ENCODE measurements at regions not wholly inside any gene's neighbourhood (a gene's known extent, or its start where the extent isn't known, plus 50 kb on each side); places are given as distances from the start of the nearest gene placed in this dataset.
A peak's percentile ranks its signal among the peaks of the same experiment; 100 is the strongest.

- Histone ChIP-seq H3K36me3 (no peaks in the 10 kb centered on the region), H3K9me3 (no peaks in the 10 kb centered on the region), H3K27ac (no peak overlapping the region), H3K4me1 (no peaks in the 10 kb centered on the region), H3K27me3 (no peaks in the 10 kb centered on the region), H3K4me3 (no peak overlapping the region)
- intact Hi-C loops (cut with DNase I; ENCODE audit: low total_unique reads): no loop called here
- no peak for DNase-seq
- ATAC-seq: no peak
- in situ Hi-C loops (cut with MboI; ENCODE audit: low sequenced_read_pairs in 4 of 4): no loop called here
- TF ChIP-seq CTCF (IDR thresholded peaks at IDR 0.05 in 4 of 5, conservative IDR thresholded peaks at IDR 0.05 in 1 of 5): no peak
- TF ChIP-seq POLR2A (IDR thresholded peaks at IDR 0.05): no peak
Measured at GRCh38 chr17:15177343-15177742, 87.8 kb downstream of the PMP22 start.

GRCh38 chr17:15175356-15175755, 89.8 kb downstream of the PMP22 start:
- DNase-seq (no peak), ATAC-seq (no peak)
- H3K9me3 ChIP-seq: no peaks in the 10 kb centered on the region
- no peaks in the 10 kb centered on the region for H3K36me3 ChIP-seq
- H3K27ac ChIP-seq: no peak overlapping the region
- in situ Hi-C loops (cut with MboI; ENCODE audit: low sequenced_read_pairs in 4 of 4) (no loop called here), intact Hi-C loops (cut with DNase I; ENCODE audit: low total_unique reads) (no loop called here)
- no peaks in the 10 kb centered on the region for H3K4me1 ChIP-seq
- no peak overlapping the region for H3K4me3 ChIP-seq
- TF ChIP-seq POLR2A (IDR thresholded peaks at IDR 0.05) (no peak), CTCF (IDR thresholded peaks at IDR 0.05 in 4 of 5, conservative IDR thresholded peaks at IDR 0.05 in 1 of 5) (no peak)
- no peaks in the 10 kb centered on the region for H3K27me3 ChIP-seq

- H3K27me3 ChIP-seq: no peaks in the 10 kb centered on the region
- ATAC-seq (no peak), DNase-seq (peak; percentile 9 to 25)
- intact Hi-C loops (cut with DNase I; ENCODE audit: low total_unique reads) (loop anchor here (1.0 kb wide), 1 partner anchor 23 kb away; no protein-coding TSS in a partner anchor), in situ Hi-C loops (cut with MboI; ENCODE audit: low sequenced_read_pairs in 4 of 4) (no loop called here)
- H3K27ac ChIP-seq: no peak overlapping the region
- TF ChIP-seq POLR2A (IDR thresholded peaks at IDR 0.05) (no peak), CTCF (IDR thresholded peaks at IDR 0.05 in 4 of 5, conservative IDR thresholded peaks at IDR 0.05 in 1 of 5) (peak; percentile 39 to 71 (median 50))
- H3K9me3 ChIP-seq: no peaks in the 10 kb centered on the region
- H3K36me3 ChIP-seq: no peaks in the 10 kb centered on the region
- no peaks in the 10 kb centered on the region for H3K4me1 ChIP-seq
- no peak overlapping the region for H3K4me3 ChIP-seq
Measured at GRCh38 chr17:15171167-15172047, 93.7 kb downstream of the PMP22 start.

- no peak for TF ChIP-seq POLR2A (IDR thresholded peaks at IDR 0.05)
- no peak for TF ChIP-seq CTCF (IDR thresholded peaks at IDR 0.05 in 4 of 5, conservative IDR thresholded peaks at IDR 0.05 in 1 of 5)
- H3K4me1 ChIP-seq: no peaks in the 10 kb centered on the region
- H3K27ac ChIP-seq: no peak overlapping the region
- H3K36me3 ChIP-seq: no peaks in the 10 kb centered on the region
- in situ Hi-C loops (cut with MboI; ENCODE audit: low sequenced_read_pairs in 4 of 4) (no loop called here), intact Hi-C loops (cut with DNase I; ENCODE audit: low total_unique reads) (no loop called here)
- ATAC-seq (no peak), DNase-seq (no peak)
- no peaks in the 10 kb centered on the region for H3K9me3 ChIP-seq
- H3K27me3 ChIP-seq: no peaks in the 10 kb centered on the region
- H3K4me3 ChIP-seq: no peak overlapping the region
Measured at GRCh38 chr17:15169676-15170075, 95.5 kb downstream of the PMP22 start.

All from gastrocnemius medialis (tissue), 4 donors.